ENCODE measurements at regions not wholly inside any gene's neighbourhood (a gene's known extent, or its start where the extent isn't known, plus 50 kb on each side); places are given as distances from the start of the nearest gene placed in this dataset.

DNA sequence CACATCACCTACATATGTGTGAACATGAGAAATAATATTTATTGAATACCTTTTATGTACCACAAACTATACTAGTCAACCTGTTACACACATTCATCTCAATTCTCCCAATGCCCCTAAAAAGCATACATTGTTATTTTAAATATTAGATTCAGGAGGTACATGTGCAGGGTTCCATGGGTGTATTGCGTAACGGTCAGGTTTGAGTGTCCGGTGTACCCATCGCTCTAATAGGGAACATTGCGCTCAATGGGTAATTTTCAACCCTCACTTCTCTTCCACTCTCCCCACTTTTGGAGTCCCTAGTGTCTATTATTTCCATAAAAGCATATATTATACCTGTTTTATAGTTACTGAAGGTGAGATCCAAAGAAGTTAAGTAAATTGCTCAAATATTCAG, 82.0 kb downstream of the IFI44 start:
- in situ Hi-C loops (cut with MboI) (no loop called here), intact Hi-C loops (cut with micrococcal nuclease) (no loop called here)
- CTCF ChIA-PET (ENCODE audit: low intra/inter-chr PET ratio): no interaction called here
- TF ChIP-seq CEBPG (CRISPR knock-in tag; IDR thresholded peaks at IDR 0.05) (no peak), CEBPG (tag; conservative IDR thresholded peaks at IDR 0.05 in 1 of 2, IDR thresholded peaks at IDR 0.05 in 1 of 2) (peak in 1 of 2 experiments; percentile 49; a peak in 1 of 4 replicates), ZNF695 (CRISPR knock-in tag; IDR thresholded peaks at IDR 0.05) (no peak), CEBPB (tag; IDR thresholded peaks at IDR 0.05) (peak; percentile 43; the same call in 1 of the 2 replicates), POLR2G (IDR thresholded peaks at IDR 0.05; ENCODE audit: low read depth, low read length) (no peak)
- Histone ChIP-seq H3K4me1 (replicated peaks in 1 of 2; ENCODE audit: control insufficient read depth in 2 of 2, insufficient read depth in 2 of 2, low read length in 2 of 2) (no peaks in the 10 kb centered on the region), H3K79me2 (ENCODE audit: control insufficient read depth, insufficient read depth, low read length) (no peaks in the 10 kb centered on the region), H3K9me1 (ENCODE audit: control insufficient read depth, insufficient read depth, low read length) (no peaks in the 10 kb centered on the region), H3K27ac (ENCODE audit: extremely low read depth, low read depth, low read length) (no peak overlapping the region), H3K36me3 (ENCODE audit: control insufficient read depth, insufficient read depth, low read length) (no peaks in the 10 kb centered on the region), H3K4me2 (ENCODE audit: insufficient read depth, low read length) (no peak overlapping the region), H3K9me3 (replicated peaks; ENCODE audit: control insufficient read depth, insufficient read depth, low read depth, low read length) (0 out of 2 replicates have a peak, but pooled peaks cover 3% of the 10 kb centered on the region), H2AFZ (ENCODE audit: low read depth, low read length) (no peak overlapping the region), H4K20me1 (replicated peaks; ENCODE audit: control insufficient read depth, insufficient read depth, low read length) (no peaks in the 10 kb centered on the region), H3K4me3 (no peak overlapping the region), H3K9ac (ENCODE audit: insufficient read depth in 1 of 2, low read depth in 2 of 2, low read length in 2 of 2) (no peak overlapping the region), H3K27me3 (ENCODE audit: control insufficient read depth in 2 of 2, insufficient read depth in 2 of 2, low read length in 2 of 2) (no peaks in the 10 kb centered on the region)
- DNase-seq (ENCODE audit: extremely low read depth in 1 of 4, low spot score in 3 of 4): no peak
- 17% methylated on average over 5 of the region's 5 CpGs for WGBS (ENCODE audit: insufficient coverage, low coverage, missing lambda C conversion rate)
- BruUV-seq (replicated peaks): no TSS peak
- ATAC-seq: no peak
- FAIRE-seq: no peak
- POLR2A ChIA-PET: no interaction called here

DNA sequence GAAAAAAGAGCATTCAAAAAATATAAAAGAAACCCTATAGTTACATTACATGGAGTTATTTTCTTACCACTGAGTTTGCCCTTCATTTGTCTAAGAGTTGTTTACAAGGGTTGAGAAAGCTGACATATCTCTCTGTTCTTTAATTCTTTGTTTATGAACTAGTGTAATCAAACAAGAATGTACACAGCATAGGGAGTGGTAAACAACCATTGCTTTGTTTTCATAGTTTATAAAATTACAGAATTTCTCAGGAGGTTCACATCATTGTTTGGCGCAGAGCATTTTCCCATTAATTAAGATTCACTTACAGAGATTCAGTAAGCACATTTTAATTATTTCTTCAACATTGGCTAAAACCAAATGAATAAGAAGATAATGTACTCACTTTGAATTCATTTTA, 87.6 kb downstream of the IFI44 start:
- ATAC-seq (no peak), DNase-seq (ENCODE audit: extremely low read depth in 1 of 4, low spot score in 3 of 4) (no peak), FAIRE-seq (no peak)
- Histone ChIP-seq H3K9me3 (replicated peaks; ENCODE audit: control insufficient read depth, insufficient read depth, low read depth, low read length) (peaks cover 2% of the 10 kb centered on the region; the same call in 1 of the 2 replicates), H3K9ac (ENCODE audit: insufficient read depth in 1 of 2, low read depth in 2 of 2, low read length in 2 of 2) (no peak overlapping the region), H3K36me3 (ENCODE audit: control insufficient read depth, insufficient read depth, low read length) (no peaks in the 10 kb centered on the region), H3K79me2 (ENCODE audit: control insufficient read depth, insufficient read depth, low read length) (no peaks in the 10 kb centered on the region), H3K9me1 (ENCODE audit: control insufficient read depth, insufficient read depth, low read length) (no peaks in the 10 kb centered on the region), H2AFZ (ENCODE audit: low read depth, low read length) (no peak overlapping the region), H3K27me3 (ENCODE audit: control insufficient read depth in 2 of 2, insufficient read depth in 2 of 2, low read length in 2 of 2) (no peaks in the 10 kb centered on the region), H3K4me1 (replicated peaks in 1 of 2; ENCODE audit: control insufficient read depth in 2 of 2, insufficient read depth in 2 of 2, low read length in 2 of 2) (no peaks in the 10 kb centered on the region), H3K4me2 (ENCODE audit: insufficient read depth, low read length) (no peak overlapping the region), H3K4me3 (no peak overlapping the region), H4K20me1 (replicated peaks; ENCODE audit: control insufficient read depth, insufficient read depth, low read length) (no peaks in the 10 kb centered on the region), H3K27ac (ENCODE audit: extremely low read depth, low read depth, low read length) (no peak overlapping the region)
- in situ Hi-C loops (cut with MboI): no loop called here
- 0% methylated on average over 1 of the region's 1 CpG for WGBS (ENCODE audit: insufficient coverage, low coverage, missing lambda C conversion rate)
- BruUV-seq (replicated peaks): no TSS peak
- POLR2A ChIA-PET: interaction anchor here (1.0 kb wide), 1 partner anchor 256 kb away, joined by 3 read pairs; no protein-coding TSS in a partner anchor
- CTCF ChIA-PET (ENCODE audit: low intra/inter-chr PET ratio): no interaction called here
- intact Hi-C loops (cut with micrococcal nuclease): no loop called here
- TF ChIP-seq, protein P1, sequence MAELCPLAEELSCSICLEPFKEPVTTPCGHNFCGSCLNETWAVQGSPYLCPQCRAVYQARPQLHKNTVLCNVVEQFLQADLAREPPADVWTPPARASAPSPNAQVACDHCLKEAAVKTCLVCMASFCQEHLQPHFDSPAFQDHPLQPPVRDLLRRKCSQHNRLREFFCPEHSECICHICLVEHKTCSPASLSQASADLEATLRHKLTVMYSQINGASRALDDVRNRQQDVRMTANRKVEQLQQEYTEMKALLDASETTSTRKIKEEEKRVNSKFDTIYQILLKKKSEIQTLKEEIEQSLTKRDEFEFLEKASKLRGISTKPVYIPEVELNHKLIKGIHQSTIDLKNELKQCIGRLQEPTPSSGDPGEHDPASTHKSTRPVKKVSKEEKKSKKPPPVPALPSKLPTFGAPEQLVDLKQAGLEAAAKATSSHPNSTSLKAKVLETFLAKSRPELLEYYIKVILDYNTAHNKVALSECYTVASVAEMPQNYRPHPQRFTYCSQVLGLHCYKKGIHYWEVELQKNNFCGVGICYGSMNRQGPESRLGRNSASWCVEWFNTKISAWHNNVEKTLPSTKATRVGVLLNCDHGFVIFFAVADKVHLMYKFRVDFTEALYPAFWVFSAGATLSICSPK (IDR thresholded peaks at IDR 0.05; ENCODE audit: borderline replicate concordance): no peak
- TF ChIP-seq, protein P2, sequence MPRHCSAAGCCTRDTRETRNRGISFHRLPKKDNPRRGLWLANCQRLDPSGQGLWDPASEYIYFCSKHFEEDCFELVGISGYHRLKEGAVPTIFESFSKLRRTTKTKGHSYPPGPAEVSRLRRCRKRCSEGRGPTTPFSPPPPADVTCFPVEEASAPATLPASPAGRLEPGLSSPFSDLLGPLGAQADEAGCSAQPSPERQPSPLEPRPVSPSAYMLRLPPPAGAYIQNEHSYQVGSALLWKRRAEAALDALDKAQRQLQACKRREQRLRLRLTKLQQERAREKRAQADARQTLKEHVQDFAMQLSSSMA (CRISPR knock-in tag; IDR thresholded peaks at IDR 0.05): no peak
- no peak for TF ChIP-seq RAD21 (CRISPR knock-in tag; conservative IDR thresholded peaks at IDR 0.05 in 1 of 2, IDR thresholded peaks at IDR 0.05 in 1 of 2)
- TF ChIP-seq, protein P3, sequence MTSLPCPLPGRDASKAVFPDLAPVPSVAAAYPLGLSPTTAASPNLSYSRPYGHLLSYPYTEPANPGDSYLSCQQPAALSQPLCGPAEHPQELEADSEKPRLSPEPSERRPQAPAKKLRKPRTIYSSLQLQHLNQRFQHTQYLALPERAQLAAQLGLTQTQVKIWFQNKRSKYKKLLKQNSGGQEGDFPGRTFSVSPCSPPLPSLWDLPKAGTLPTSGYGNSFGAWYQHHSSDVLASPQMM (CRISPR knock-in tag; IDR thresholded peaks at IDR 0.05): no peak
- no peak for TF ChIP-seq ARID2 (IDR thresholded peaks at IDR 0.05)
- TF ChIP-seq MTA3 (IDR thresholded peaks at IDR 0.05; ENCODE audit: borderline replicate concordance): no peak
- TF ChIP-seq SRSF1 (IDR thresholded peaks at IDR 0.05; ENCODE audit: low read depth, low read length): no peak
- no peak for TF ChIP-seq ZNF232 (CRISPR knock-in tag; IDR thresholded peaks at IDR 0.05)
